Fibroblast of the conjunctiva (primary cell): ENCODE measurements at regions not wholly inside any gene's neighbourhood (a gene's known extent, or its start where the extent isn't known, plus 50 kb on each side); places are given as distances from the start of the nearest gene placed in this dataset.
"Not testable (repeated sequence)": the region's sequence is repeated elsewhere in the genome, so short reads cannot be mapped to it uniquely, and the experiment has no call there.

Experiments used
- DNase-seq: peaks from one replicate; pipeline ENCODE4 v3.0.0-alpha.2; 2010; ENCODE audit warnings: low read depth

- peak; percentile 46 for DNase-seq
Measured at GRCh38 chr13:50485979-50486935, 357.2 kb downstream of the DLEU7 start.

GRCh38 chr13:50493683-50494082 is 349.8 kb downstream of the DLEU7 start:
- no peak for DNase-seq

GRCh38 chr13:50494138-50494537 is 349.4 kb downstream of the DLEU7 start:
- DNase-seq: no peak

- DNase-seq: not testable (repeated sequence)
Measured at GRCh38 chr13:50503212-50503611, 340.3 kb downstream of the DLEU7 start.

GRCh38 chr13:50509167-50509566 is 334.3 kb downstream of the DLEU7 start:
- no peak for DNase-seq

GRCh38 chr13:50509771-50510441 is 333.6 kb downstream of the DLEU7 start:
- no peak for DNase-seq

GRCh38 chr13:50510885-50511545 is 332.5 kb downstream of the DLEU7 start:
- DNase-seq: not testable (repeated sequence)

GRCh38 chr13:50511877-50512341 is 331.6 kb downstream of the DLEU7 start:
- no peak for DNase-seq

- DNase-seq: no peak
Measured at GRCh38 chr13:50512474-50513299, 330.8 kb downstream of the DLEU7 start.

GRCh38 chr13:50513300-50513877 is 330.1 kb downstream of the DLEU7 start:
- no peak for DNase-seq

GRCh38 chr13:50514249-50514648 is 329.2 kb downstream of the DLEU7 start:
- no peak for DNase-seq

GRCh38 chr13:50518131-50518530 is 325.4 kb downstream of the DLEU7 start:
- DNase-seq: no peak

GRCh38 chr13:50518781-50519201 is 324.7 kb downstream of the DLEU7 start:
- DNase-seq: no peak

GRCh38 chr13:50519866-50520265 is 323.6 kb downstream of the DLEU7 start:
- DNase-seq: no peak

- DNase-seq: no peak
Measured at GRCh38 chr13:50521006-50521830, 322.3 kb downstream of the DLEU7 start.

- DNase-seq: peak; percentile 46
Measured at GRCh38 chr13:50521831-50522149, 321.7 kb downstream of the DLEU7 start.

- DNase-seq: no peak
Measured at GRCh38 chr13:50522506-50522905, 321.0 kb downstream of the DLEU7 start.

GRCh38 chr13:50523307-50523706 is 320.2 kb downstream of the DLEU7 start:
- no peak for DNase-seq

GRCh38 chr13:50524560-50524959 is 318.9 kb downstream of the DLEU7 start:
- DNase-seq: no peak

GRCh38 chr13:50526661-50527071 is 316.8 kb downstream of the DLEU7 start:
- no peak for DNase-seq
